K562 (cell line): ENCODE measurements at regions not wholly inside any gene's neighbourhood (a gene's known extent, or its start where the extent isn't known, plus 50 kb on each side); places are given as distances from the start of the nearest gene placed in this dataset.

Experiments used
- ATAC-seq: fragments of 200-7000 bp; cut with Tn5 transposase; 3 replicates; pipeline ENCODE4 v1.9.1; 2020; ENCODE audit warnings: moderate library complexity
- BruUV-seq: library from RNA; stranded (reverse); fragments of 400-500 nt; replicated peaks from 2 replicates; lab custom pipeline; 2021; lab: Mats Ljungman, UMichigan
- CTCF ChIA-PET: fragments of 300-600 bp; formaldehyde crosslinking; extraction: SDS; loops from one replicate; lab custom pipeline; 2021; ENCODE audit warnings: low intra/inter-chr PET ratio; lab: Yijun Ruan, JAX
- POLR2A ChIA-PET: fragments of 300-600, 350-650 bp; sonication (Branson Sonifier 250); formaldehyde crosslinking; extraction: SDS; loops from one replicate; lab custom pipeline; 2021; ENCODE audit warnings: antibody characterized with exemption, inconsistent platforms; lab: Yijun Ruan, JAX
- DNase-seq, 4 experiments: peaks; one replicate each; pipeline versions ENCODE4 v3.0.0 to v3.0.0-alpha.2; 2011 to 2018; ENCODE audit warnings: low spot score in 3 of 4, mixed read lengths in 3 of 4; ENCODE audit errors: extremely low read depth in 1 of 4
- FAIRE-seq: peaks from 2 replicates; lab custom pipeline; 2011; peaks lifted over from hg19 to GRCh38; lab: Jason Lieb, UNC
- H2AFZ ChIP-seq: 2 replicates; pipeline ENCODE4 v1.6.0; 2011; ENCODE audit warnings: low read depth, low read length, control low read depth, inconsistent platforms
- H3K27ac ChIP-seq: fragments of 200-600 bp; 3 replicates; pipeline ENCODE4 v1.8.0; 2011; ENCODE audit warnings: low read depth, mild to moderate bottlenecking, control low read depth, inconsistent platforms, low read length, moderate library complexity, mixed read lengths; ENCODE audit errors: extremely low read depth
- H3K27me3 ChIP-seq, 2 experiments: fragments of 300-600 bp in 1 of 2; 2 replicates in 1 of 2; 3 replicates in 1 of 2; pipeline versions ENCODE4 v1.6.0 to v1.8.0; 2011; ENCODE audit warnings: inconsistent platforms in 2 of 2, low read length in 2 of 2, mild to moderate bottlenecking in 1 of 2, mixed read lengths in 1 of 2, moderate library complexity in 1 of 2; ENCODE audit not compliant: control insufficient read depth in 2 of 2, insufficient read depth in 2 of 2
- H3K36me3 ChIP-seq: fragments of 300-600 bp; 3 replicates; pipeline ENCODE4 v1.8.0; 2011; ENCODE audit warnings: mild to moderate bottlenecking, low read length, inconsistent platforms; ENCODE audit not compliant: control insufficient read depth, insufficient read depth
- H3K4me1 ChIP-seq, 2 experiments: fragments of 200-600 bp in 1 of 2; replicated peaks in 1 of 2; 2 replicates in 1 of 2; 3 replicates in 1 of 2; pipeline versions ENCODE4 v1.5.1 to v1.8.0; 2011; ENCODE audit warnings: inconsistent platforms in 2 of 2, low read length in 2 of 2, mild to moderate bottlenecking in 1 of 2, mixed read lengths in 1 of 2, moderate library complexity in 1 of 2; ENCODE audit not compliant: control insufficient read depth in 2 of 2, insufficient read depth in 2 of 2
- H3K4me2 ChIP-seq: 2 replicates; pipeline ENCODE4 v1.6.1; 2011; ENCODE audit warnings: low read length, control low read depth, inconsistent platforms, mixed read lengths; ENCODE audit not compliant: insufficient read depth
- H3K4me3 ChIP-seq: fragments of 200-600 bp; sonication (generic), shearing (Covaris generic); 2 replicates; pipeline ENCODE4 v1.5.1; 2016; ENCODE audit warnings: control low read depth, inconsistent platforms
- H3K79me2 ChIP-seq: fragments of 200-600 bp; 3 replicates; pipeline ENCODE4 v1.8.0; 2011; ENCODE audit warnings: low read length, inconsistent platforms; ENCODE audit not compliant: control insufficient read depth, insufficient read depth
- H3K9ac ChIP-seq, 2 experiments: 2 replicates each; pipeline versions ENCODE4 v1.6.0 to v1.6.1; 2011; ENCODE audit warnings: low read depth in 2 of 2, low read length in 2 of 2, control low read depth in 1 of 2, inconsistent platforms in 1 of 2, mild to moderate bottlenecking in 1 of 2, mixed read lengths in 1 of 2; ENCODE audit not compliant: insufficient read depth in 1 of 2
- H3K9me1 ChIP-seq: one replicate; pipeline ENCODE4 v1.6.0; 2011; ENCODE audit warnings: inconsistent platforms, mild to moderate bottlenecking, low read length, moderate library complexity; ENCODE audit not compliant: control insufficient read depth, insufficient read depth
- H3K9me3 ChIP-seq: replicated peaks from 2 replicates; pipeline ENCODE4 v1.5.1; 2011; ENCODE audit warnings: low read depth, low read length, inconsistent platforms; ENCODE audit not compliant: control insufficient read depth, insufficient read depth
- H4K20me1 ChIP-seq: replicated peaks from 2 replicates; pipeline ENCODE4 v1.6.1; 2011; ENCODE audit warnings: low read length, inconsistent platforms, mixed read lengths; ENCODE audit not compliant: control insufficient read depth, insufficient read depth
- BCOR ChIP-seq: fragments of 450-650 bp; IDR thresholded peaks from 2 replicates; pipeline ENCODE4 v1.6.1; 2016
- BRF1 ChIP-seq: IDR thresholded peaks from 3 replicates; pipeline ENCODE4 v1.6.1; 2011; ENCODE audit warnings: borderline replicate concordance, mild to moderate bottlenecking; ENCODE audit not compliant: insufficient read length; ENCODE audit errors: extremely low read depth
- KAT8 ChIP-seq: fragments of 450-650 bp; IDR thresholded peaks from 2 replicates; pipeline ENCODE4 v1.6.1; 2016; ENCODE audit warnings: low read depth, mild to moderate bottlenecking
- MCM7 ChIP-seq, 2 experiments: fragments of 450-650 bp; IDR thresholded peaks; 2 replicates each; pipeline ENCODE4 v1.6.1; 2016 to 2018
- PHB ChIP-seq: fragments of 250-450 bp; sonication (Bioruptor Pico); IDR thresholded peaks from 2 replicates; pipeline ENCODE4 v1.5.0; 2021
- POLR3A ChIP-seq: IDR thresholded peaks from 2 replicates; pipeline ENCODE4 v1.6.1; 2011; ENCODE audit warnings: borderline replicate concordance, mild to moderate bottlenecking, moderate library complexity; ENCODE audit not compliant: insufficient read length, insufficient read depth; ENCODE audit errors: extremely low read depth
- PTBP1 ChIP-seq: fragments of 200-400 bp; formaldehyde crosslinking; IDR thresholded peaks from 2 replicates; pipeline ENCODE4 v1.6.1; 2017; ENCODE audit warnings: low read depth, low read length
- PTRF ChIP-seq: fragments of 450-650 bp; IDR thresholded peaks from 2 replicates; pipeline ENCODE4 v1.6.1; 2016; ENCODE audit warnings: mild to moderate bottlenecking, missing genetic modification characterization, missing compliant biosample characterization
- SNRNP70 ChIP-seq: fragments of 200-400 bp; formaldehyde crosslinking; optimal IDR thresholded peaks from 2 replicates; pipeline ENCODE3; 2017; ENCODE audit warnings: low read depth, low read length
- ZBTB1 ChIP-seq: sonication (generic); formaldehyde crosslinking; IDR thresholded peaks from 2 replicates; pipeline ENCODE4 v1.8.1; 2023; ENCODE audit warnings: missing genetic modification reagents, low read depth, mild to moderate bottlenecking, borderline replicate concordance
- ZNF3 ChIP-seq: fragments of 250-450 bp; sonication (Bioruptor Pico); IDR thresholded peaks from 2 replicates; pipeline ENCODE4 v1.5.0; 2021; ENCODE audit warnings: mild to moderate bottlenecking, moderate library complexity
- ZNF445 ChIP-seq: fragments of 250-450 bp; sonication (Bioruptor Pico); IDR thresholded peaks from 2 replicates; pipeline ENCODE4 v1.4.0; 2020; ENCODE audit warnings: low read depth, mild to moderate bottlenecking, moderate library complexity
- ZNF740 ChIP-seq, 3 experiments: fragments of 200-800 bp in 1 of 3; sonication (Bioruptor generic) in 1 of 3; sonication (generic) in 1 of 3; formaldehyde crosslinking in 1 of 3; IDR thresholded peaks; 2 replicates each; pipeline versions ENCODE4 v1.6.1 to v1.8.0; 2016 to 2022; ENCODE audit warnings: mild to moderate bottlenecking in 2 of 3, missing compliant biosample characterization in 2 of 3, missing genetic modification characterization in 2 of 3, missing genetic modification reagents in 1 of 3
- ZNF79 ChIP-seq: fragments of 250-450 bp; sonication (Bioruptor Pico); IDR thresholded peaks from 2 replicates; pipeline ENCODE4 v1.4.0; 2020; ENCODE audit warnings: low read depth, mild to moderate bottlenecking, moderate library complexity
- WGBS: fragments of 100-300 bp; shearing (Covaris generic); methylation state at CpG from one replicate; pipeline ENCODE4 v1.1.6; 2016; ENCODE audit warnings: low coverage, mixed read lengths; ENCODE audit not compliant: insufficient coverage; ENCODE audit errors: missing lambda C conversion rate; 5-methylcytosine and 5-hydroxymethylcytosine counted together
- in situ Hi-C: fragments of 300-500 bp; cut with MboI; formaldehyde crosslinking; loops from 4 replicates; pipeline ENCODE4 v1.15.0; 2018; ENCODE audit warnings: inconsistent platforms, mixed read lengths
- intact Hi-C: fragments of 100-400 bp; cut with micrococcal nuclease; formaldehyde crosslinking; loops from 2 replicates; pipeline ENCODE4 v1.14.2; 2022

- H3K4me3 ChIP-seq = no peak overlapping the region
- in situ Hi-C loops (no loop called here), intact Hi-C loops (no loop called here)
- ATAC-seq (no peak), FAIRE-seq (no peak), DNase-seq (no peak)
- H3K27me3 ChIP-seq = peaks cover 3 to 22% of the 10 kb centered on the region in 2 experiments; a peak in 1 of 5 replicates
- CTCF ChIA-PET = no interaction called here
- H2AFZ ChIP-seq = no peak overlapping the region
- H3K36me3 ChIP-seq = no peaks in the 10 kb centered on the region
- no peak overlapping the region for H3K27ac ChIP-seq
- H3K4me1 ChIP-seq = no peaks in the 10 kb centered on the region
- H3K9me1 ChIP-seq = no peaks in the 10 kb centered on the region
- TF ChIP-seq ZNF740 (CRISPR knock-in tag; IDR thresholded peaks at IDR 0.05) (no peak), ZNF740 (tag; IDR thresholded peaks at IDR 0.05) (no peak), BRF1 (no peak), ZBTB1 (no peak), ZNF3 (CRISPR knock-in tag) (no peak), ZNF445 (CRISPR knock-in tag) (no peak), PHB (no peak), ZNF79 (no peak), PTRF (tag) (no peak), MCM7 (IDR thresholded peaks at IDR 0.05) (no peak), PTBP1 (no peak), SNRNP70 (no peak), BCOR (no peak), KAT8 (no peak), POLR3A (no peak)
- H4K20me1 ChIP-seq = no peaks in the 10 kb centered on the region
- H3K79me2 ChIP-seq = no peaks in the 10 kb centered on the region
- H3K4me2 ChIP-seq = no peak overlapping the region
- BruUV-seq = no TSS peak
- H3K9ac ChIP-seq = no peak overlapping the region
- H3K9me3 ChIP-seq = no peaks in the 10 kb centered on the region
- 3% methylated on average over 5 of the region's 5 CpGs for WGBS
- POLR2A ChIA-PET = no interaction called here
Measured at GRCh38 chr15:69842851-69843250, 254.9 kb downstream of the TLE3 start.
